NOMO-1 (cell line): ENCODE measurements at regions not wholly inside any gene's neighbourhood (a gene's known extent, or its start where the extent isn't known, plus 50 kb on each side); places are given as distances from the start of the nearest gene placed in this dataset.

ENCODE experiments used
- DNase-seq, 2 experiments: peaks; one replicate each; lab custom pipeline; 2025; ENCODE audit not compliant: unreplicated experiment in 2 of 2; lab: John Stamatoyannopoulos, UW

- no peak for DNase-seq
Observed at GRCh38 chr5:4212981-4213819, 617.6 kb downstream of the IRX1 start.

DNA sequence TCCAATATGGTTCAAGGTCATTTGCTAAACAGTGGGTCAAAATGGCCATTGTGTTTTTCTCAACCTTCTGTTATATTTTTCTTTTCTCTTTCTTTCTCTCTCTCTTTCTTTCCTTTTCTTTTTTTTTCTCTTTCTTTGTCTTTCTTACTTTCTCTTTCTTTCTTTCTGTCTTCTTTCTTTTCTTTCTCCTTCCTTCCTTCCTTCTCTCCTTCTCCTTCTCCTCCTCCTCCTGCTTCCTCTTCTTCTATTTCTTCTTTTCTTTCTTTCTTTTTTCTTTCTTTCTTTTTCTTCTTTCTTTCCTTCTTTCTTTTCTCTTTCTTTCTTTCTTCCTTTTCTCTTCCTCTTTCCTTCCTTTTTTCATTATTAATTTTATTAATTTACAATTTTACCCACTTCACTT lies 619.5 kb downstream of the IRX1 start:
- DNase-seq, result no peak

- no peak for DNase-seq
Observed at GRCh38 chr5:4216142-4216541, 620.5 kb downstream of the IRX1 start.

GRCh38 chr5:4220016-4220415 lies 624.4 kb downstream of the IRX1 start:
- DNase-seq, result no peak

DNA sequence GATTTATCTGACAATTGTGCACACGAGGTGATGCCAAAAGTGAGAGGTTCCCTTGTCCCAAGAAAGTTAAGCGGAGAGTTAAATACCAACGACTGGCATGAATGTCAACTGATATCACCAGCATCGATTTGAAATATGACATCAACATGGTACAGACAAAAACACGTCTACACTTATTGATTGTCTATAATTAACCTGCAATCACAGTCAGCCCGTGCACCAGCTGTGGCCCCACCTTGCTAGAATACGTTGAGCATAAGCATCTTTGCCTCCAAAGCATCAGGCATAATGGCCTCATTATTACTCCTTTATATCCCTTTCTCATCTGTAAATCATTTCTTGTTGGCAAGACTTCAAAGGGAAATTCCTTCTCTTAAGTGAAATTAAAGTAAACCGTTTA lies 625.4 kb downstream of the IRX1 start:
- no peak for DNase-seq

DNA sequence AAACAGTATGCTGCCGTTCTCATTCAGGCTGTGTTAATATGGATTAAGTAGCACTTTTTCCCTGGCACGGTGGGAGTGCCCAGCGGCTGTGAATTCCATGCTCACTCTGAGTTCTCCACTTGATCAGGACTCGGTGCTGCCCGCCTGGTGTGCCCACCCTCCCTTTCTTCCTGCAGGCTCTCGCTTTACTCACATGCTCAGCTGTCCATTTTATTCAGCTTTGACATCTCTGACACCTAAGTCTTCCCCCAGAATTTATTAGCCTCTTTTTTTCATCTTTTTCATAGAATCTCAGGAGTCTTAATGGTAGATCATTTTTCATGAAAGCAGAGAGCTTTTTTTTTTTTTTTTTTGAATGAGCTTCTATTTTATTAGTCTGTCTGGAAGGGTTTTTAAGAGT lies 626.5 kb downstream of the IRX1 start:
- DNase-seq, result no peak

- no peak for DNase-seq
Observed at GRCh38 chr5:4222821-4223220, 627.2 kb downstream of the IRX1 start.

GRCh38 chr5:4225741-4226140 lies 630.1 kb downstream of the IRX1 start:
- DNase-seq, result no peak

- DNase-seq, result no peak
Observed at GRCh38 chr5:4226565-4226964, 630.9 kb downstream of the IRX1 start.

GRCh38 chr5:4228708-4229107 lies 633.1 kb downstream of the IRX1 start:
- no peak for DNase-seq

DNA sequence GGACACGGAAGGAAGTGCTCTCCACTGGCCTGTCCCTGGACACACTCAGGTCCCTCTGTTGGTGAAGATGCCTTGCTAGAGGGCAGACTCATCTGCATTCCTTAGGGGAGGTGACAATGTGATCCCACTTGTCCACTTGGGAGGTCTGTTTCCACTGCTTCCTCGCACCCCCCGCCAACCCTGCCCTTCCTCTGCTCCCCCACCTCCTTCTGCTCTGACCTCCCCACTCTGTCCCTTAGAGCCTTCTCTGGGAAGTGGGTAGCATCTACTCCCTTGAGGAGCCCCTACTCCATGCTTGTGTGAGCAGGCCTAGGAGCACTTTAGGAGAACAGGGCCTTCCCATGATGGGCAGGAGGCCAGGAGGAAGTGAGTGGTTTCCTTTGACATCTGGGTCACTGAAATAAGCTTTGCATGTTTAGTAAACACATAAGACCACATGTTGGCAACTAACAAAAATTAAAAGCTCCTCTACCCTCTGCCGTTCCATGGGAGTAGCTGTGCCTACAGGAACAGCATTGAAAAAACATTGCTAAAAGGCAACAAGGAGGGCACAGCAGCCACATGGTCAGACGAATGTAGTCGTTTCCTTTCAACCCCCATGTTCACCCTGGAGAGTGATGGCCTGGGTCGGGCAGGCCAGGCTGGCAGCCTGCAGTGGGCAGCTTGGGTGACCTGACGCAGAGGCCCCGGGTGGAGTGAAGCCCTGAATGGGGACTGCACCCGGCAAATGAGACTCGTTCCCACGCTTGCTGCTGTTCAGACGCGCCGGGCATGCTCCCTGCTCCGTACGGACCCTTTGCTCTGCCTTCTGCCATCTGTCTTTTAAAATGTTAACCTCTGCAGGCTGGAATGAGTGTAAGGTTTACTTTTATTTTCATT lies 634.0 kb downstream of the IRX1 start:
- DNase-seq, result no peak

DNA sequence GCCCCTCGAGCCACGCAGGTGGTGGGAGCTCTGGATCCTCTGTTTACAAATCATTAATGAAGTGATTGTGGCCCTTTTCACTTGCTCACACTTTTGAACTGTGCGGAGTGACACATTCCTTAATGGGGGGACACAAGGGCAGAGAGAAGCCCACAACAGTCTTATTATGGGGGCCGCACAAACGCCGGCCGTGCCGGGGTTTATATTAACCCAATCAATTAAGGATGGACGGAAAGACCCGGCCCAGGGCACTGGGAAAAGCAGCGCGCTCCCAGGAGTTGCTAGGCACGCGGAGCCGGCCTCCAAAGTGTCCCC lies 634.8 kb downstream of the IRX1 start:
- DNase-seq, result no peak

DNA sequence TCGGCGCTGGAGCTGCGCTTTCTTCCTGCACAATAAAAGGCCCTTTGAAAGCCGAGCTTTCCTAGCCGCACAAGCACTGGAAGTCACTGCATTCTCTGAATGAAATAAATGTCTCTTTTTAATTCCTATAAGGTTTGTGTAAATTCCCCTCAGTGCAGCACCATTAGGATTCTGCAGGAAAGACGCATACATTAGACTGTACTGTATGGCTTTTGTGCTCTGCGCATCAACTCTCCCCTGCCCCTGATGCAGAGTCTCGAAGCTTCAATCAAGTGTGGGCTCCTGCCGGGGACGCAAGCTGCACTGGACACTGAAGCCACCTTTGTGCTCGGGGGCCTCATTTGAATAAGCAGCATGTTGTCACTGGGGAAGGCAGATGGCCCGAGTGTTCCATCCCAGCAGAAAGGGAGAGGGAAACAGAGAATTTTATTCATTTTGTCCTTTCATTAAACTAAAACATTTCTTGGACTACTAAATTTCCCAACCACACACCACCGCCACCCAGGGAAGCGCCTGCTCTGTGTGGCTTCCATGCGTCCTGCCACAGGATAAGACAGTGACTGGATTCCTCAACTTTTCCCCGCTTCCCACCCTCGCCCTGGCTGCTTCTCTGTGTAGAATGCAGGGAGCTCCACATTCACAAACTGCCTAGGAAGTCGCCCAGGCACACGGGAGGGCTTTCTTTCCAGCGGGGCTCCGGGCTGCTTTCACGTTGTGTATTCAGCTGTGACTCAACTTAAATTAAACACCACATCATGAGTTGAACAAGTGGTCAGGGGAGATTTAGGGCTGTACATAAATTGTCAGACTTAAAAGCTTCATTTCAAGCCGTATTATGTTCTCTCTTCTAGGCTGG lies 635.4 kb downstream of the IRX1 start:
- DNase-seq, result no peak

DNA sequence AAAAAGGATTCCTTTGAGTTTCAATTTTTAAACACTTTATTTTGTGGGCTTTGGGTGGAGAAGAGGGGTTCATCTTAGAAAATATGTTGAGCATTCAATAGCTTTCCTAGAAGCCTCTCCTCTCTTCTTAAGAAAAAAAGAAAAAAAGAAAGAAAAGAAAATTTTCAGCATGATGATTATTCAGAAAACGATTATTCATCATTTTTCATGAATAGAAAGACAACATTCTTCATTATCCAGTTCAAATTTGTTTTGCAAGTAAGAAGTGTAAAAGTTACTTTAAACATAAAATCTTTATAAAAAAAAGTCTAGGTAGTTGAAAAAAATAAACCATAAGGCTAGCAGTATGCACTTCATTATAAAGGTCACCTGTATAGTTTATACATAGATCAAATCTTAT lies 636.5 kb downstream of the IRX1 start:
- no peak for DNase-seq

DNA sequence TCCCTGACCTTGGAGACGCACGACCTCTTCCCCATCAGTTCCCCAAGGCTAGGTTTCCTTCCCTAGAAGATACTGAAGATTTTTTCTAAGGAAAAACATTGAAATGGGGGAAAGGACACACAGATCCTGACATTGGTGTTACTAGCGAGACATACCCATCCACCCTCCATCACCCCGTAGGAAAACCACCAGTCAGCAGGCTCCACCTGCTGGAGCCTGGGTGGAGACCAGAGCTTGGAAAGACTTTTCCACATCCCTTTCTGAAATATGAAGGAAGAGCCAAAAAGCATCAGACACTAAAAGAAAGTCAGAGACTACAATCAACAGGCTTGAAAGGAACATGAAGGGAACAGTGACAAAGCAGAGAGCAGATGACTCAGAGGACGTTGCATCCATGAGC lies 638.0 kb downstream of the IRX1 start:
- DNase-seq, result no peak

GRCh38 chr5:4243479-4244264 lies 648.0 kb downstream of the IRX1 start:
- no peak for DNase-seq

DNA sequence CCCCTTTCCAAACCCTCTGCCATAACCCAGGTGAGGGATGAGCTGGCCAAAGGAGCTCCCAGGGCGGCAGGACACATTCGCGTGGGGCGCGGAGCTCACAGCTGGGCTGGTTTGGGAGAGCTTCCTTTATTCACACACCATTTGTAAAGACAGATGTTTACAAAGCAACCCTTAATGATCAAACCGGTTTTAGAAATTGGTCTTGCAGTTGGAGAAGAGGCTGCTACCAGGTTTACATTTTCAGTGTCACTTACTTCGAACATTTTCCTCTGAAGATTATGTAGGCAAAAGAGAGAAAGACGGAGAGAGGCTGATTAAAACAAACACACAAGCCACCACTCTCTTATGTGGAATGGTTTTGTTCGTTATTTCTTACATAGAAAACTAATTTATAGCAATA lies 648.7 kb downstream of the IRX1 start:
- DNase-seq, result no peak

- DNase-seq, result no peak
Observed at GRCh38 chr5:4245076-4245475, 649.4 kb downstream of the IRX1 start.

DNA sequence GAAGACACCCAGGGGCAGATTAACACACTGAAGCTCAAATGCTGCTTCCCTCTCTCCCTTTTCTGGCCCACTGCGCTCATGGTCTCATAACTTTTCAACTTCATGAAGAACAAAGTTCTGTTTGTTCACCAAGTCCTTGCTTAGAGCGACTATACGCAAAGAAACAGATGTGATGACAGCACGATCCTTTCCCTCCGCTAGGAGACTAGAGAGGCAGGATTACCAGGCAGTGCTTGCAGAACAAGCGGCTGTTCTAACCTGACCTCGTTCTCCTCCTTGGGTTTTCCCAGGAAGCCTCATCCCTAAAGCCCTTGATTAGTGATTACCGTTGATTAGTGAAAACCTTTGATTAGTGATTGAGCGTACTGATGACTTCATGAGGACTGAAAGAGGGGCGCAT lies 649.9 kb downstream of the IRX1 start:
- no peak for DNase-seq

GRCh38 chr5:4246447-4246846 lies 650.8 kb downstream of the IRX1 start:
- no peak for DNase-seq
